ENCODE measurements at regions not wholly inside any gene's neighbourhood (a gene's known extent, or its start where the extent isn't known, plus 50 kb on each side); places are given as distances from the start of the nearest gene placed in this dataset.
A peak's percentile ranks its signal among the peaks of the same experiment; 100 is the strongest.

DNA sequence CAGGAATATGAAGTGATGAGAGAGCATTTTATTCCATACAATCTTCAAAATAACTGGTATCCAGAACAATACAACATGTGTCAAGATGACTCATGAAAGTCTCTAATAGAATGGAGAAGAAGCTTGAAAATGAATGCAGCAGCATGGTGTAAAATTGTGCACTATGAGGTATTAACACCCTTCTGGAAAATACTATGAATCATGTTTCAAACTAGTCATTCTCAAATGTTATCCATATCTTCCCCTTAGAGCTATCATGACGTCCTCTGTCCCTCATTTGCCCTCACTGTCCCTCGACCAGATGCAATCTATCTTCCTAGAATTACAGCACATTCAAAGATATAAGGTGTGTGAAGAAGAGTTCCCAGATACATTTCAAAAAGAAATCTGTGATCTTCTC lies 198.2 kb downstream of the NECTIN3 start:
- TF ChIP-seq, protein P1, sequence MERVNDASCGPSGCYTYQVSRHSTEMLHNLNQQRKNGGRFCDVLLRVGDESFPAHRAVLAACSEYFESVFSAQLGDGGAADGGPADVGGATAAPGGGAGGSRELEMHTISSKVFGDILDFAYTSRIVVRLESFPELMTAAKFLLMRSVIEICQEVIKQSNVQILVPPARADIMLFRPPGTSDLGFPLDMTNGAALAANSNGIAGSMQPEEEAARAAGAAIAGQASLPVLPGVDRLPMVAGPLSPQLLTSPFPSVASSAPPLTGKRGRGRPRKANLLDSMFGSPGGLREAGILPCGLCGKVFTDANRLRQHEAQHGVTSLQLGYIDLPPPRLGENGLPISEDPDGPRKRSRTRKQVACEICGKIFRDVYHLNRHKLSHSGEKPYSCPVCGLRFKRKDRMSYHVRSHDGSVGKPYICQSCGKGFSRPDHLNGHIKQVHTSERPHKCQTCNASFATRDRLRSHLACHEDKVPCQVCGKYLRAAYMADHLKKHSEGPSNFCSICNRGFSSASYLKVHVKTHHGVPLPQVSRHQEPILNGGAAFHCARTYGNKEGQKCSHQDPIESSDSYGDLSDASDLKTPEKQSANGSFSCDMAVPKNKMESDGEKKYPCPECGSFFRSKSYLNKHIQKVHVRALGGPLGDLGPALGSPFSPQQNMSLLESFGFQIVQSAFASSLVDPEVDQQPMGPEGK (CRISPR knock-in tag; IDR thresholded peaks at IDR 0.05; ENCODE audit: borderline replicate concordance), result no peak
- TF ChIP-seq TCF4 (CRISPR knock-in tag; IDR thresholded peaks at IDR 0.05; ENCODE audit: borderline replicate concordance) (no peak), ARNTL (CRISPR knock-in tag; IDR thresholded peaks at IDR 0.05; ENCODE audit: borderline replicate concordance, low read depth) (no peak), PPARA (CRISPR knock-in tag; IDR thresholded peaks at IDR 0.05; ENCODE audit: borderline replicate concordance) (no peak), ZC3H10 (CRISPR knock-in tag; IDR thresholded peaks at IDR 0.05) (no peak), CSDC2 (CRISPR knock-in tag; IDR thresholded peaks at IDR 0.05) (no peak), ISL1 (CRISPR knock-in tag; IDR thresholded peaks at IDR 0.05) (no peak), SNAI2 (CRISPR knock-in tag; IDR thresholded peaks at IDR 0.05) (no peak), BACH2 (CRISPR knock-in tag; IDR thresholded peaks at IDR 0.05; ENCODE audit: borderline replicate concordance) (no peak), ZFP30 (CRISPR knock-in tag; IDR thresholded peaks at IDR 0.05) (no peak), OSR1 (CRISPR knock-in tag; IDR thresholded peaks at IDR 0.05) (no peak), RARB (CRISPR knock-in tag; IDR thresholded peaks at IDR 0.05) (no peak), ZFP3 (CRISPR knock-in tag; IDR thresholded peaks at IDR 0.05) (no peak), ZNF70 (CRISPR knock-in tag; IDR thresholded peaks at IDR 0.05) (no peak), ESRRG (CRISPR knock-in tag; IDR thresholded peaks at IDR 0.05) (no peak)
- TF ChIP-seq, protein P2, sequence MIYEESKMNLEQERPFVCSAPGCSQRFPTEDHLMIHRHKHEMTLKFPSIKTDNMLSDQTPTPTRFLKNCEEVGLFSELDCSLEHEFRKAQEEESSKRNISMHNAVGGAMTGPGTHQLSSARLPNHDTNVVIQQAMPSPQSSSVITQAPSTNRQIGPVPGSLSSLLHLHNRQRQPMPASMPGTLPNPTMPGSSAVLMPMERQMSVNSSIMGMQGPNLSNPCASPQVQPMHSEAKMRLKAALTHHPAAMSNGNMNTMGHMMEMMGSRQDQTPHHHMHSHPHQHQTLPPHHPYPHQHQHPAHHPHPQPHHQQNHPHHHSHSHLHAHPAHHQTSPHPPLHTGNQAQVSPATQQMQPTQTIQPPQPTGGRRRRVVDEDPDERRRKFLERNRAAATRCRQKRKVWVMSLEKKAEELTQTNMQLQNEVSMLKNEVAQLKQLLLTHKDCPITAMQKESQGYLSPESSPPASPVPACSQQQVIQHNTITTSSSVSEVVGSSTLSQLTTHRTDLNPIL (CRISPR knock-in tag; IDR thresholded peaks at IDR 0.05; ENCODE audit: low read depth), result no peak
- TF ChIP-seq, protein P3, sequence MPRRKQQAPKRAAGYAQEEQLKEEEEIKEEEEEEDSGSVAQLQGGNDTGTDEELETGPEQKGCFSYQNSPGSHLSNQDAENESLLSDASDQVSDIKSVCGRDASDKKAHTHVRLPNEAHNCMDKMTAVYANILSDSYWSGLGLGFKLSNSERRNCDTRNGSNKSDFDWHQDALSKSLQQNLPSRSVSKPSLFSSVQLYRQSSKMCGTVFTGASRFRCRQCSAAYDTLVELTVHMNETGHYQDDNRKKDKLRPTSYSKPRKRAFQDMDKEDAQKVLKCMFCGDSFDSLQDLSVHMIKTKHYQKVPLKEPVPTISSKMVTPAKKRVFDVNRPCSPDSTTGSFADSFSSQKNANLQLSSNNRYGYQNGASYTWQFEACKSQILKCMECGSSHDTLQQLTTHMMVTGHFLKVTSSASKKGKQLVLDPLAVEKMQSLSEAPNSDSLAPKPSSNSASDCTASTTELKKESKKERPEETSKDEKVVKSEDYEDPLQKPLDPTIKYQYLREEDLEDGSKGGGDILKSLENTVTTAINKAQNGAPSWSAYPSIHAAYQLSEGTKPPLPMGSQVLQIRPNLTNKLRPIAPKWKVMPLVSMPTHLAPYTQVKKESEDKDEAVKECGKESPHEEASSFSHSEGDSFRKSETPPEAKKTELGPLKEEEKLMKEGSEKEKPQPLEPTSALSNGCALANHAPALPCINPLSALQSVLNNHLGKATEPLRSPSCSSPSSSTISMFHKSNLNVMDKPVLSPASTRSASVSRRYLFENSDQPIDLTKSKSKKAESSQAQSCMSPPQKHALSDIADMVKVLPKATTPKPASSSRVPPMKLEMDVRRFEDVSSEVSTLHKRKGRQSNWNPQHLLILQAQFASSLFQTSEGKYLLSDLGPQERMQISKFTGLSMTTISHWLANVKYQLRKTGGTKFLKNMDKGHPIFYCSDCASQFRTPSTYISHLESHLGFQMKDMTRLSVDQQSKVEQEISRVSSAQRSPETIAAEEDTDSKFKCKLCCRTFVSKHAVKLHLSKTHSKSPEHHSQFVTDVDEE (CRISPR knock-in tag; IDR thresholded peaks at IDR 0.05), result no peak
- TF ChIP-seq, protein P4, sequence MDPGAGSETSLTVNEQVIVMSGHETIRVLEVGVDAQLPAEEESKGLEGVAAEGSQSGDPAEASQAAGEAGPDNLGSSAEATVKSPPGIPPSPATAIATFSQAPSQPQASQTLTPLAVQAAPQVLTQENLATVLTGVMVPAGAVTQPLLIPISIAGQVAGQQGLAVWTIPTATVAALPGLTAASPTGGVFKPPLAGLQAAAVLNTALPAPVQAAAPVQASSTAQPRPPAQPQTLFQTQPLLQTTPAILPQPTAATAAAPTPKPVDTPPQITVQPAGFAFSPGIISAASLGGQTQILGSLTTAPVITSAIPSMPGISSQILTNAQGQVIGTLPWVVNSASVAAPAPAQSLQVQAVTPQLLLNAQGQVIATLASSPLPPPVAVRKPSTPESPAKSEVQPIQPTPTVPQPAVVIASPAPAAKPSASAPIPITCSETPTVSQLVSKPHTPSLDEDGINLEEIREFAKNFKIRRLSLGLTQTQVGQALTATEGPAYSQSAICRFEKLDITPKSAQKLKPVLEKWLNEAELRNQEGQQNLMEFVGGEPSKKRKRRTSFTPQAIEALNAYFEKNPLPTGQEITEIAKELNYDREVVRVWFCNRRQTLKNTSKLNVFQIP (CRISPR knock-in tag; IDR thresholded peaks at IDR 0.05; ENCODE audit: borderline replicate concordance, low read depth), result no peak
- TF ChIP-seq, protein P5, sequence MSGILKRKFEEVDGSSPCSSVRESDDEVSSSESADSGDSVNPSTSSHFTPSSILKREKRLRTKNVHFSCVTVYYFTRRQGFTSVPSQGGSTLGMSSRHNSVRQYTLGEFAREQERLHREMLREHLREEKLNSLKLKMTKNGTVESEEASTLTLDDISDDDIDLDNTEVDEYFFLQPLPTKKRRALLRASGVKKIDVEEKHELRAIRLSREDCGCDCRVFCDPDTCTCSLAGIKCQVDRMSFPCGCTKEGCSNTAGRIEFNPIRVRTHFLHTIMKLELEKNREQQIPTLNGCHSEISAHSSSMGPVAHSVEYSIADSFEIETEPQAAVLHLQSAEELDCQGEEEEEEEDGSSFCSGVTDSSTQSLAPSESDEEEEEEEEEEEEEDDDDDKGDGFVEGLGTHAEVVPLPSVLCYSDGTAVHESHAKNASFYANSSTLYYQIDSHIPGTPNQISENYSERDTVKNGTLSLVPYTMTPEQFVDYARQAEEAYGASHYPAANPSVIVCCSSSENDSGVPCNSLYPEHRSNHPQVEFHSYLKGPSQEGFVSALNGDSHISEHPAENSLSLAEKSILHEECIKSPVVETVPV (CRISPR knock-in tag; IDR thresholded peaks at IDR 0.05), result no peak
- ATAC-seq, result no peak

DNA sequence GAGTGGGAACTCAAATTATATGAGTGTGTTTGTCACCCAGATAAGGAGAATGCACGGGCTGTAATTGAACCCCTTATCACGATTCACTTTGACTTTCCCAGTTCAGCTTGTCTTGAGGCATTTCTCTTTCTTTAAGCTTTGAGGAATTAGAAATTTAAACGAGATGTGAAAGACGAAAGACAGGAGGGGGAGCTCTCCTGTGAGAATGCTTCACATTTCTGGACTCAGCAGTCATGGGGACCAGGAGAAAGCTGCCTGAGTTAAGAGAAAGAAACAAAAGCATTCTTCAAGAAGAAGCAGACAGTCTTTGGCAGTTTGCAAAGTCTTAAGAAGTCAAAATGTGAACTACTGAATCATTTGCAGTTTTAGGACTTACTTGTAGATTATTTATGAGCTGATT lies 205.6 kb downstream of the NECTIN3 start:
- TF ChIP-seq CSDC2 (CRISPR knock-in tag; IDR thresholded peaks at IDR 0.05), result no peak
- no peak for TF ChIP-seq BACH2 (CRISPR knock-in tag; IDR thresholded peaks at IDR 0.05; ENCODE audit: borderline replicate concordance)
- no peak for TF ChIP-seq RARB (CRISPR knock-in tag; IDR thresholded peaks at IDR 0.05)
- TF ChIP-seq, protein P2 (CRISPR knock-in tag; IDR thresholded peaks at IDR 0.05; ENCODE audit: low read depth), result no peak
- TF ChIP-seq GLIS3 (CRISPR knock-in tag; IDR thresholded peaks at IDR 0.05), result no peak
- no peak for TF ChIP-seq TCF4 (CRISPR knock-in tag; IDR thresholded peaks at IDR 0.05; ENCODE audit: borderline replicate concordance)
- no peak for TF ChIP-seq ZFP30 (CRISPR knock-in tag; IDR thresholded peaks at IDR 0.05)
- no peak for TF ChIP-seq ZFP3 (CRISPR knock-in tag; IDR thresholded peaks at IDR 0.05)
- TF ChIP-seq ZNF8 (CRISPR knock-in tag; IDR thresholded peaks at IDR 0.05), result no peak
- TF ChIP-seq ESRRG (CRISPR knock-in tag; IDR thresholded peaks at IDR 0.05), result no peak
- TF ChIP-seq, protein P3 (CRISPR knock-in tag; IDR thresholded peaks at IDR 0.05), result no peak
- TF ChIP-seq ZNF565 (CRISPR knock-in tag; conservative IDR thresholded peaks at IDR 0.05; ENCODE audit: low read depth), result no peak
- TF ChIP-seq SNAI2 (CRISPR knock-in tag; IDR thresholded peaks at IDR 0.05), result no peak
- TF ChIP-seq ARNTL (CRISPR knock-in tag; IDR thresholded peaks at IDR 0.05; ENCODE audit: borderline replicate concordance, low read depth), result no peak
- TF ChIP-seq, protein P1 (CRISPR knock-in tag; IDR thresholded peaks at IDR 0.05; ENCODE audit: borderline replicate concordance), result no peak
- no peak for TF ChIP-seq PPARA (CRISPR knock-in tag; IDR thresholded peaks at IDR 0.05; ENCODE audit: borderline replicate concordance)
- ATAC-seq, result peak; percentile 89
